Hindlimb muscle (tissue), 1 donor: ENCODE measurements at regions not wholly inside any gene's neighbourhood (a gene's known extent, or its start where the extent isn't known, plus 50 kb on each side); places are given as distances from the start of the nearest gene placed in this dataset.
"Not testable (repeated sequence)": the region's sequence is repeated elsewhere in the genome, so short reads cannot be mapped to it uniquely, and the experiment has no call there.

Experiments used
- DNase-seq: peaks from one replicate; pipeline ENCODE4 v3.0.0-alpha.2; 2013

GRCh38 chr6:154637392-154637791 lies 95.8 kb upstream of the SCAF8 start:
- no peak for DNase-seq

DNA sequence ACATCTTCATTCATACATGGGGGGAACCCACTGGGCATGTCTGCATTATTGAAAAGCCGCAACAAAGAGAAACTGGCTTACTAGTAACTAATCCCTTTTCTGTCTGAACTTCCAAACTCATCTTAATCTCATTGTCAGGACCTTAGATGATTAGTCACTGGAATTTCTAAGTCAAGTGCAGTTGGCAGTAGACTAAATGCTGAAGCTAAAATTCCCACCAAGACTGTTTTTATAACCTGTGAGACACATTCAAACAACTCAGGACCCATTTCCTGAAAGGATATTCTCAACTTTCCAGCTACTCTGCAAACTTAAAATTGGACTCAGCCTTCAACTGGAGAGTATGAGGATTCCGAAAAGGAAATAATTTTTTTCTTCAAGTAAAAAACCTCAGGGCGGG lies 94.8 kb upstream of the SCAF8 start:
- DNase-seq, result peak; percentile 41

GRCh38 chr6:154639196-154639595 lies 94.0 kb upstream of the SCAF8 start:
- DNase-seq, result not testable (repeated sequence)

- no peak for DNase-seq
Measured at GRCh38 chr6:154648188-154648887, 84.9 kb upstream of the SCAF8 start.

- no peak for DNase-seq
Measured at GRCh38 chr6:154648888-154649205, 84.4 kb upstream of the SCAF8 start.

- no peak for DNase-seq
Measured at GRCh38 chr6:154649721-154650120, 83.5 kb upstream of the SCAF8 start.

DNA sequence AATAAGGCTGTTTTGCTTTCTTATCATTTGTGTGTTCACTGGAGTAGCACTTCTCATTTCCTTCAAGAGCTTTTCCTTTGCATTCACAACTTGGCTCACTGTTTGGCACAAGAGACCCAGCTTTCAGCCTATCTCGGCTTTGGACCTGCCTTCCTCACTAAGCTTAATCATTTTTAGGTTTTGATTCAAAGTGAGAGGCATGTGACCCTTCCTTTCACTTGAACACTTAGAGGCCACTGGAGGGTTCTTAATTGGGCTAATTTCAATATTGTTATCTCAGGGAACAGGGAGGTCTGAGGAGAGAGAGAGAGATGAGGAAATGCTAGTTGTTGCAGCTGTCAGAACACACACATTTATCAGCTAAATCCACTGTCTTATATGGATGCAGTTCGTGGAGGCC lies 82.9 kb upstream of the SCAF8 start:
- DNase-seq, result no peak

- DNase-seq, result no peak
Measured at GRCh38 chr6:154651656-154652055, 81.6 kb upstream of the SCAF8 start.

DNA sequence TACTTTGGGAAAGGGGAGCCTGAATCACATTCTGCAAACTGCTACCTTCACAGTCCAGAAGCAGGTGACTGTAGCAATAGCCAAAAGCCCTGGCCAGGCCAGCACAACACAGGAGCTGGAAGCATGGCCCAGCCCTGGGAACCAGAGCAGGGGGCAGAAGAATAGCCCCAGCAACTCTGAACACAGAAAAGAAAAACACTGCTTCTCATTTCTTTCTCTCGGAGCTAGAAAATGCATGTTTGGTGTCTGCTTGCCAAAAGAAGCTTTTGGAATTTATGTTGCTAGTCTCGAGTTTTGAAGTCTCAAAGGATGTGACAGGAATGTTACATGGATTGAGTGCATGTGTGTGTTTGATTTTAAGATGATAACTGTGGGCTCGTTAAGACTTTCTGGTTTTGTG lies 79.8 kb upstream of the SCAF8 start:
- DNase-seq, result peak; percentile 34

DNA sequence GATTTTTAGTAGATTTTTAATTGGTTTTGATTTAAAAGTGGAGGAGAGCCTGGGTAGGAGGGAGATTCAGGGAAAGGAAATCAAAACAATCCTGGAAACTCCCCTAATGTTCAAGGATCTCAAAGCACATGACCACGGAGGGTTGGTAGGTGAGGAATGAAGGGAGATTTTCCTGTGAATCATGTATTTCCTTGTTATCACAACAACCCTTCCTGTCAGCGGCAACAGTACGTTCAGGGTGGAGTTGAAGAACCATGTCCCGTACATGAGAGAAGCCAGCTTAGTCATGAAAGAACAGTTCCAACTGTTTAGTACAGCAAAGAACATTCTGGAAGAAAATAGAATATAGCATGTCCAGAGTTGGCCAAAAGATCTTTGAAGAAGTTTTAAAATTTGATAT lies 79.4 kb upstream of the SCAF8 start:
- peak; percentile 51 for DNase-seq

GRCh38 chr6:154656660-154657059 lies 76.6 kb upstream of the SCAF8 start:
- DNase-seq, result no peak

GRCh38 chr6:154661768-154662167 lies 71.4 kb upstream of the SCAF8 start:
- no peak for DNase-seq

- DNase-seq, result no peak
Measured at GRCh38 chr6:154664287-154664686, 68.9 kb upstream of the SCAF8 start.

DNA sequence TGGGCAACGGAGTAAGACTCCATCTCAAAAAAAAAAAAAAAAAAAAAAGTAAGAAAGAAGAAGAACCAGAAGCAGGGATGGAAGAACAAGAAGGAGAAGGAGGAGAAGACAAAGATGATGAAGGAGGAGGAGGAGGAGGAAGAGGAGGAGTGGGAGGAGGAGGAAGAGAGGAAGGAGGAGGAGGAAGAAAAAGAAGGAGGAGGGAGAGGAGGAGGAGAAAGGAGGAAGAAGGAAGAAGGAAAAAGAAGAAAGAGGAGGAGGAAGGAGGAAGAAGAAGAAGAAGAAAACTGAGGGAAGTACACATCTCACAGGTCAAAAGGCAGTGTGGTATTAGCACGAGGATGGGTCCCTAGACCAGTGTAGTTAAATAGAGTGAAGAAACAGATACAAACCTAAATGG lies 65.1 kb upstream of the SCAF8 start:
- no peak for DNase-seq

DNA sequence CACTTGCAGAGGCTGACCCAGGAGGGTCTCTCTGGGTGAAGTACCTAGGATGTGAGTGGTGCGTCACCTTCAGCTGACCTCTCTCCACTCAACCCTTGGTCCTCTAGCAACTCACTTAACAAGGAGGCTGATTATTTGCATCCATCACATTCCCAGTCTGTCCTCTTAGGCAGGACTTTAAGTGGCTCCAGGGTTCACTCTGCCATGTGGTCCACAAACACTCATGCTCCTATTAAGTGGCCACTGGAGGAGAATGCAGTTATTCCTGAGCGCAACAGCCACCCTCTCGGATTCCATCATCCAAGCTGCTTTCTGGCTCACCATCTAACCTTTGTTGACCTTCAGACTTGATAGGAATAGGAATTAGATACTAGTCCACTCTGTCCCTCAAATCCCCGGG lies 61.1 kb upstream of the SCAF8 start:
- DNase-seq, result no peak

- DNase-seq, result no peak
Measured at GRCh38 chr6:154673919-154674318, 59.3 kb upstream of the SCAF8 start.

DNA sequence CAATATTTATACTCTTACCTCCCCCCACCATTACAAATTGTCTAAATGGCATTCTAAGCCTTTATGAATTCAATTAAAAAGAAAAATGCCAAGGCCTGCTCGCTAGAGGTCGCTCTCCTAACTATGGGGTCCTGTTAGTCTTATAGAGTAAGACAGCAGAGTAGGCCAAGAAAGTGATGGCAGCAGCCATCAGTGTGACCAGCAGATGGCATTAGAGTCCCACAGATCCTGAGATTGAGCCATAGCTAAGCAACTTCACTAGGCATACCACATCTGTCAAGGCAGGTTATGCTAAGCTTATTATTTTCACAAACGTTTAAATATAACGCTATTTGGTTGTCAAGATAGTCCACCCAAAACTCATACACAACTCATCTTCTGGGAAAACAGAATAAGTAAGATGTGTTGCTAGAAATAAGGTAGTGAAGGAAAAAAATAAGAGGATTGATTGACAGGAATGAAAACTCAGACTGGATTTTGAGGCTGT lies 57.6 kb upstream of the SCAF8 start:
- peak; percentile 95 for DNase-seq

GRCh38 chr6:154682633-154683125 lies 50.5 kb upstream of the SCAF8 start:
- no peak for DNase-seq
